Transverse colon (tissue), 4 donors: ENCODE measurements at regions not wholly inside any gene's neighbourhood (a gene's known extent, or its start where the extent isn't known, plus 50 kb on each side); places are given as distances from the start of the nearest gene placed in this dataset.

Source experiments
- CTCF ChIP-seq, 5 experiments: fragments of 200-600 bp in 3 of 5; fragments of 450-650 bp in 2 of 5; sonication (generic) in 3 of 5; IDR thresholded peaks; 1 replicate in 2 of 5; 2 replicates in 3 of 5; pipeline ENCODE4 v1.5.1; 2016 to 2017; ENCODE audit warnings: antibody characterized with exemption in 5 of 5, inconsistent platforms in 3 of 5, mild to moderate bottlenecking in 2 of 5, moderate library complexity in 1 of 5
- POLR2A ChIP-seq: fragments of 450-650 bp; IDR thresholded peaks from one replicate; pipeline ENCODE4 v1.6.1; 2016; ENCODE audit warnings: antibody characterized with exemption, mild to moderate bottlenecking, moderate library complexity
- POLR2AphosphoS5 ChIP-seq, 3 donors: sonication (generic); formaldehyde crosslinking; IDR thresholded peaks; one replicate each; pipeline ENCODE4 v1.6.1; 2016; ENCODE audit warnings: antibody characterized with exemption in 3 of 3

- TF ChIP-seq CTCF (IDR thresholded peaks at IDR 0.05) (no peak), POLR2A (no peak), POLR2AphosphoS5 (IDR thresholded peaks at IDR 0.05) (no peak)
Measured at GRCh38 chr16:65280845-65281512, 159.1 kb upstream of the CDH11 start.
